NB4 (cell line): ENCODE measurements at regions not wholly inside any gene's neighbourhood (a gene's known extent, or its start where the extent isn't known, plus 50 kb on each side); places are given as distances from the start of the nearest gene placed in this dataset.
A peak's percentile ranks its signal among the peaks of the same experiment; 100 is the strongest.

ENCODE experiments used
- DNase-seq: peaks from one replicate; pipeline ENCODE4 v3.0.0; 2010; ENCODE audit warnings: low read depth
- H3K4me3 ChIP-seq: one replicate; pipeline ENCODE4 v1.5.1; 2011; ENCODE audit warnings: mild to moderate bottlenecking, low read depth, low read length, moderate library complexity
- CTCF ChIP-seq: IDR thresholded peaks from one replicate; pipeline ENCODE4 v1.5.1; 2012; ENCODE audit warnings: low read depth, low read length
- MAX ChIP-seq: IDR thresholded peaks from 2 replicates; pipeline ENCODE4 v1.6.1; 2011; ENCODE audit warnings: low read depth, low read length
- MYC ChIP-seq: IDR thresholded peaks from 2 replicates; pipeline ENCODE4 v1.6.1; 2011; ENCODE audit warnings: low read depth, low read length
- POLR2A ChIP-seq: IDR thresholded peaks from 2 replicates; pipeline ENCODE4 v1.6.1; 2011; ENCODE audit warnings: mild to moderate bottlenecking; ENCODE audit not compliant: insufficient read length; ENCODE audit errors: extremely low read depth

GRCh38 chr2:224103651-224104050, 64.6 kb upstream of the SERPINE2 start:
- no peak overlapping the region for H3K4me3 ChIP-seq
- no peak for DNase-seq
- TF ChIP-seq CTCF (no peak), MAX (no peak), MYC (no peak), POLR2A (no peak)

GRCh38 chr2:224102991-224103390, 63.9 kb upstream of the SERPINE2 start:
- TF ChIP-seq CTCF (no peak), MYC (no peak), MAX (no peak), POLR2A (no peak)
- no peak for DNase-seq
- no peak overlapping the region for H3K4me3 ChIP-seq

GRCh38 chr2:224101820-224102630, 62.9 kb upstream of the SERPINE2 start:
- no peak for TF ChIP-seq CTCF
- TF ChIP-seq MAX: no peak
- no peak for TF ChIP-seq POLR2A
- no peak for TF ChIP-seq MYC
- H3K4me3 ChIP-seq: no peak overlapping the region
- DNase-seq: peak; percentile 69

- TF ChIP-seq POLR2A (no peak), CTCF (no peak), MAX (no peak), MYC (no peak)
- no peak overlapping the region for H3K4me3 ChIP-seq
- DNase-seq: no peak
These were observed 61.0 kb upstream of the SERPINE2 start for GRCh38 chr2:224099861-224100643.

- TF ChIP-seq CTCF (no peak), POLR2A (no peak), MYC (no peak), MAX (no peak)
- no peak overlapping the region for H3K4me3 ChIP-seq
These were observed 59.6 kb upstream of the SERPINE2 start for GRCh38 chr2:224098481-224099230.

More at GRCh38 chr2:224098481-224099230, 59.6 kb upstream of the SERPINE2 start:
- DNase-seq: no peak
